ENCODE measurements at regions not wholly inside any gene's neighbourhood (a gene's known extent, or its start where the extent isn't known, plus 50 kb on each side); places are given as distances from the start of the nearest gene placed in this dataset.

DNA sequence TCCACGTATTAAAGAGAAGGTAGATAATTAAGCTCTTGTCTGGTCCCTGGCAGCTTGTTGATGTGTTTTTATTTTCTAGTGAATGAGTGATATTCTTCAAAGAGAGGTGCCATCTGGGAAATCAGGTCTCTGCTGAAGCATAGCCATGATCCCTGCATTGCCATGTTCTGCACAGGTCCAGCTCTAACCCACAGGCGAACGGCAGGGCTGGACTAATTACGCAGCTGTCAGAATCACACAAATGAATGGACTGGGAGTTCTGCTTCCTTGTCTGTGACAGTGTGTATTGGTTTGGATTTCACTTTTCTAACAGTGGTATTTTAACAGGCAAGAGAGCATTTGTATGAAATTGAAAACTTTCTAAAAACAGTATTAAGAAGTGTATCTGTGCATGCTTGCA is 235.6 kb downstream of the FAT3 start:
- in situ Hi-C loops (cut with HindIII; ENCODE audit: low pct_unique_long_range_greater_than_20kb, low sequenced_read_pairs) (no loop called here), intact Hi-C loops (cut with micrococcal nuclease; ENCODE audit: unreplicated experiment) (no loop called here)
- BruUV-seq (replicated peaks), result no TSS peak
- Histone ChIP-seq H3K27me3 (ENCODE audit: control insufficient read depth, insufficient read depth, low read length) (no peaks in the 10 kb centered on the region), H3K9me3 (ENCODE audit: control insufficient read depth, insufficient read depth, low read depth, low read length) (no peaks in the 10 kb centered on the region), H3K4me3 (ENCODE audit: low read depth in 2 of 2, low read length in 2 of 2) (no peak overlapping the region), H3K27ac (ENCODE audit: low read length) (no peak overlapping the region), H3K36me3 (ENCODE audit: control insufficient read depth, insufficient read depth, low read length) (no peaks in the 10 kb centered on the region), H3K4me1 (ENCODE audit: control insufficient read depth, insufficient read depth, low read length) (no peaks in the 10 kb centered on the region)
- no peak for ATAC-seq
- TF ChIP-seq CTCF (IDR thresholded peaks at IDR 0.05) (no peak), TCF7L2 (IDR thresholded peaks at IDR 0.05; ENCODE audit: low read depth, low read length) (no peak), POLR2AphosphoS5 (IDR thresholded peaks at IDR 0.05; ENCODE audit: low read depth, low read length) (no peak)
- CTCF ChIA-PET, result no interaction called here
- no peak for DNase-seq (ENCODE audit: low read depth, low spot score)
- POLR2A ChIA-PET, result no interaction called here

- intact Hi-C loops (cut with micrococcal nuclease; ENCODE audit: unreplicated experiment) (no loop called here), in situ Hi-C loops (cut with HindIII; ENCODE audit: low pct_unique_long_range_greater_than_20kb, low sequenced_read_pairs) (no loop called here)
- BruUV-seq (replicated peaks), result no TSS peak
- Histone ChIP-seq H3K4me3 (ENCODE audit: low read depth in 2 of 2, low read length in 2 of 2) (no peak overlapping the region), H3K36me3 (ENCODE audit: control insufficient read depth, insufficient read depth, low read length) (no peaks in the 10 kb centered on the region), H3K4me1 (ENCODE audit: control insufficient read depth, insufficient read depth, low read length) (no peaks in the 10 kb centered on the region), H3K9me3 (ENCODE audit: control insufficient read depth, insufficient read depth, low read depth, low read length) (no peaks in the 10 kb centered on the region), H3K27ac (ENCODE audit: low read length) (no peak overlapping the region), H3K27me3 (ENCODE audit: control insufficient read depth, insufficient read depth, low read length) (no peaks in the 10 kb centered on the region)
- DNase-seq (ENCODE audit: low read depth, low spot score) (no peak), ATAC-seq (no peak)
- TF ChIP-seq SIN3A (IDR thresholded peaks at IDR 0.05; ENCODE audit: borderline replicate concordance, insufficient read depth, low read depth, low read length) (no peak), REST (IDR thresholded peaks at IDR 0.05; ENCODE audit: insufficient read depth in 1 of 2, low read depth in 2 of 2, low read length in 1 of 2) (no peak), CTCF (IDR thresholded peaks at IDR 0.05) (no peak), POLR2AphosphoS5 (IDR thresholded peaks at IDR 0.05; ENCODE audit: low read depth, low read length) (no peak), TCF7L2 (IDR thresholded peaks at IDR 0.05; ENCODE audit: low read depth, low read length) (no peak)
- ChIA-PET CTCF (no interaction called here), POLR2A (no interaction called here)
These were observed 236.8 kb downstream of the FAT3 start for GRCh38 chr11:92461447-92461846.

GRCh38 chr11:92462821-92463220 is 238.2 kb downstream of the FAT3 start:
- H3K27ac ChIP-seq (ENCODE audit: low read length), result no peak overlapping the region
- no peaks in the 10 kb centered on the region for H3K27me3 ChIP-seq (ENCODE audit: control insufficient read depth, insufficient read depth, low read length)
- no TSS peak for BruUV-seq (replicated peaks)
- ChIA-PET POLR2A (no interaction called here), CTCF (no interaction called here)
- intact Hi-C loops (cut with micrococcal nuclease; ENCODE audit: unreplicated experiment), result no loop called here
- no peak for DNase-seq (ENCODE audit: low read depth, low spot score)
- H3K9me3 ChIP-seq (ENCODE audit: control insufficient read depth, insufficient read depth, low read depth, low read length), result no peaks in the 10 kb centered on the region
- no peak for ATAC-seq
- no peaks in the 10 kb centered on the region for H3K4me1 ChIP-seq (ENCODE audit: control insufficient read depth, insufficient read depth, low read length)
- in situ Hi-C loops (cut with HindIII; ENCODE audit: low pct_unique_long_range_greater_than_20kb, low sequenced_read_pairs), result no loop called here
- no peak overlapping the region for H3K4me3 ChIP-seq (ENCODE audit: low read depth in 2 of 2, low read length in 2 of 2)
- no peak for TF ChIP-seq REST (IDR thresholded peaks at IDR 0.05; ENCODE audit: insufficient read depth in 1 of 2, low read depth in 2 of 2, low read length in 1 of 2)
- TF ChIP-seq CTCF (IDR thresholded peaks at IDR 0.05), result no peak
- no peaks in the 10 kb centered on the region for H3K36me3 ChIP-seq (ENCODE audit: control insufficient read depth, insufficient read depth, low read length)

Data from Panc1 (cell line).